Natural killer cell (primary cell): ENCODE measurements at regions not wholly inside any gene's neighbourhood (a gene's known extent, or its start where the extent isn't known, plus 50 kb on each side); places are given as distances from the start of the nearest gene placed in this dataset.
"Not testable (repeated sequence)": the region's sequence is repeated elsewhere in the genome, so short reads cannot be mapped to it uniquely, and the experiment has no call there.

ENCODE experiments used
- ATAC-seq, 3 donors: fragments of 150-1000 bp in 2 of 3; fragments of 200-7000 bp in 1 of 3; cut with Tn5 transposase; 1 replicate in 1 of 3; 2 replicates in 2 of 3; pipeline ENCODE4 v1.10.0; 2021; ENCODE audit warnings: mild to moderate bottlenecking in 2 of 3, moderate library complexity in 2 of 3
- DNase-seq, 2 donors: peaks; one replicate each; pipeline versions ENCODE4 v3.0.0 to v3.0.0-alpha.2; 2013 to 2021; ENCODE audit warnings: mixed read lengths in 1 of 2
- H3K27ac ChIP-seq: one replicate; pipeline ENCODE4 v1.5.1; 2013; ENCODE audit warnings: mild to moderate bottlenecking, low read length
- H3K27me3 ChIP-seq: one replicate; pipeline ENCODE4 v1.6.1; 2013; ENCODE audit warnings: low read length; ENCODE audit not compliant: control insufficient read depth, insufficient read depth
- H3K36me3 ChIP-seq: one replicate; pipeline ENCODE4 v1.6.1; 2013; ENCODE audit warnings: low read length; ENCODE audit not compliant: control insufficient read depth, insufficient read depth
- H3K4me1 ChIP-seq: one replicate; pipeline ENCODE4 v1.6.1; 2013; ENCODE audit warnings: low read length; ENCODE audit not compliant: control insufficient read depth, insufficient read depth
- H3K4me3 ChIP-seq: one replicate; pipeline ENCODE4 v1.5.1; 2013; ENCODE audit warnings: low read length
- H3K9me3 ChIP-seq: one replicate; pipeline ENCODE4 v1.6.1; 2013; ENCODE audit warnings: low read length; ENCODE audit not compliant: control insufficient read depth, insufficient read depth
- H3K27ac Mint-ChIP-seq, 2 donors: one replicate each; pipeline ENCODE4 v1.8.0; 2022; ENCODE audit warnings: mild to moderate bottlenecking in 2 of 2, mixed read lengths in 2 of 2, moderate library complexity in 1 of 2
- H3K27me3 Mint-ChIP-seq, 2 donors: one replicate each; pipeline ENCODE4 v1.8.0; 2022; ENCODE audit warnings: low read depth in 2 of 2, mixed read lengths in 2 of 2
- H3K36me3 Mint-ChIP-seq: one replicate; pipeline ENCODE4 v1.8.0; 2022; ENCODE audit warnings: mixed read lengths
- H3K4me1 Mint-ChIP-seq, 2 donors: one replicate each; pipeline ENCODE4 v1.8.0; 2022; ENCODE audit warnings: mixed read lengths in 2 of 2
- H3K4me3 Mint-ChIP-seq: one replicate; pipeline ENCODE4 v1.8.0; 2022; ENCODE audit warnings: mild to moderate bottlenecking, moderate library complexity, mixed read lengths
- H3K9me3 Mint-ChIP-seq, 2 donors: one replicate each; pipeline ENCODE4 v1.8.0; 2022; ENCODE audit warnings: mixed read lengths in 2 of 2
- CTCF ChIP-seq: fragments of 200-600 bp; IDR thresholded peaks from one replicate; pipeline ENCODE4 v1.8.0; 2022; ENCODE audit warnings: antibody characterized with exemption
- WGBS: methylation state at CpG from one replicate; pipeline ENCODE4 v1.1.7; 2013; ENCODE audit warnings: missing lambda C conversion rate; ENCODE audit not compliant: insufficient coverage; 5-methylcytosine and 5-hydroxymethylcytosine counted together
- intact Hi-C: fragments of 100-400 bp; cut with micrococcal nuclease; formaldehyde crosslinking; loops from one replicate; pipeline ENCODE4 v1.14.2; 2022

GRCh38 chr6:12545619-12546409 is 170.8 kb upstream of the PHACTR1 start:
- no peaks in the 10 kb centered on the region for H3K9me3 ChIP-seq
- H3K27ac Mint-ChIP-seq, result no peak overlapping the region
- TF ChIP-seq CTCF, result no peak
- no peak overlapping the region for H3K4me3 Mint-ChIP-seq
- H3K4me3 ChIP-seq, result no peak overlapping the region
- H3K4me1 ChIP-seq, result no peaks in the 10 kb centered on the region
- H3K27ac ChIP-seq, result no peak overlapping the region
- H3K9me3 Mint-ChIP-seq, result no peaks in the 10 kb centered on the region
- WGBS, result 92% methylated on average over 2 of the region's 2 CpGs
- no peaks in the 10 kb centered on the region for H3K27me3 Mint-ChIP-seq
- intact Hi-C loops, result no loop called here
- H3K36me3 ChIP-seq, result no peaks in the 10 kb centered on the region
- no peaks in the 10 kb centered on the region for H3K27me3 ChIP-seq
- DNase-seq, result no peak
- ATAC-seq, result no peak
- H3K36me3 Mint-ChIP-seq, result no peaks in the 10 kb centered on the region
- no peaks in the 10 kb centered on the region for H3K4me1 Mint-ChIP-seq

DNA sequence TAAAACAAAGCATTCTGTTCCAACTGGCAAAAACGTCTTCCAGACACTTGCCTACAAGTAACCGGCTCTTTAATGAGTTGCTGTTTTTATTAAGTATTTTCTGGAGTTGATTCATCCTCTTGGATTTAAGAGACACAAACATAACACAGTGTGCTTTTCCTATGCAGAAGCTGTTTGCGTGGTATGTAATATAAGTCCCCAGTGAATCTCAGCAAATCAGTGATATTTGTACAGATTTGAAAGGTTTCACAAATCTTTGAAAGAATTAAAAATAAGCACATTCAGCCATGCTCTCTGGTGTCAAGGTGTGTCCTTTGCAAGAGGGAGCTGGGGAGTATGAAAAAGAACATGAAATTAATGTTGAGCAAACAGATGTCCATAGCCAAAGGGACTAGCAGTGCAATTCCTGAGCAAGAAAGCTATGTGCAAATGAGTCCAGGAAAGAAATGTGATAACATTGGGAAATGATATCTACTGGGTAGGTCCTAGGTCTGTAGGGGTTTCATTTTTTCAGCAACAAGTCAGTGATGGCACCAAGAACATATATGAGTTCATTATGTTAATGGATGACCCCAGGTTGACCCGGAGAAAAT is 170.1 kb upstream of the PHACTR1 start:
- intact Hi-C loops, result no loop called here
- no peak for TF ChIP-seq CTCF
- Mint-ChIP-seq H3K36me3 (no peaks in the 10 kb centered on the region), H3K27me3 (no peaks in the 10 kb centered on the region), H3K4me1 (no peaks in the 10 kb centered on the region), H3K4me3 (no peak overlapping the region), H3K9me3 (no peaks in the 10 kb centered on the region), H3K27ac (no peak overlapping the region)
- Histone ChIP-seq H3K9me3 (no peaks in the 10 kb centered on the region), H3K4me3 (no peak overlapping the region), H3K4me1 (no peaks in the 10 kb centered on the region), H3K36me3 (no peaks in the 10 kb centered on the region), H3K27ac (no peak overlapping the region), H3K27me3 (no peaks in the 10 kb centered on the region)
- no peak for ATAC-seq
- WGBS, result 100% methylated on average over 4 of the region's 4 CpGs
- no peak for DNase-seq

DNA sequence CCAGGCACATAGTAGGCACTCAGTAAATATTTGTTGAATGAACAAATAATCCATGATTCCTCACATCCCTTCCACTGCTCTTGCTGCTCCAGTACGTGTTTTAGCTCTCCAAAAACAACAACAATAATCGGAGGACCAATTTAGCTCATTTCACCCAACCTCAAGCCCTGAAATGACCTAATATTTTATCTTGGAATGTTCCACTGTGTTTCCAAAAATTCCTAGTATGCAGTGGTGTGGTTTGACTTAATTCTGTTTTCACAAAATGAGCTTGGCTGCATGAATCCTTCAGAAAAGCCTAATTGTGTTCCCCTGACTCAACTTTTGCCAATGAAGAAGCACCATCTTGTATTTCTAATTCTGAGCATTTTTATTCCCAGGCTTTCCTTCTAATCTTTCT is 168.0 kb upstream of the PHACTR1 start:
- Histone ChIP-seq H3K9me3 (no peaks in the 10 kb centered on the region), H3K27me3 (no peaks in the 10 kb centered on the region), H3K27ac (no peak overlapping the region), H3K36me3 (no peaks in the 10 kb centered on the region), H3K4me1 (no peaks in the 10 kb centered on the region), H3K4me3 (no peak overlapping the region)
- intact Hi-C loops, result no loop called here
- Mint-ChIP-seq H3K27ac (no peak overlapping the region), H3K27me3 (no peaks in the 10 kb centered on the region), H3K36me3 (no peaks in the 10 kb centered on the region), H3K4me3 (no peak overlapping the region), H3K4me1 (no peaks in the 10 kb centered on the region), H3K9me3 (peaks cover 0 to 2% of the 10 kb centered on the region in 2 donors)
- TF ChIP-seq CTCF, result no peak
- no peak for DNase-seq
- no peak for ATAC-seq
- 83% methylated on average over 2 of the region's 2 CpGs for WGBS

- H3K27ac ChIP-seq, H3K9me3 Mint-ChIP-seq, H3K36me3 Mint-ChIP-seq, H3K4me1 ChIP-seq, H3K27ac Mint-ChIP-seq, DNase-seq, H3K27me3 Mint-ChIP-seq, ATAC-seq, intact Hi-C loops, H3K4me3 Mint-ChIP-seq, H3K36me3 ChIP-seq, H3K4me1 Mint-ChIP-seq, H3K4me3 ChIP-seq, H3K9me3 ChIP-seq, H3K27me3 ChIP-seq: not testable (repeated sequence)
- 89% methylated on average over 8 of the region's 8 CpGs for WGBS
These were observed 167.1 kb upstream of the PHACTR1 start for GRCh38 chr6:12549445-12549844.

DNA sequence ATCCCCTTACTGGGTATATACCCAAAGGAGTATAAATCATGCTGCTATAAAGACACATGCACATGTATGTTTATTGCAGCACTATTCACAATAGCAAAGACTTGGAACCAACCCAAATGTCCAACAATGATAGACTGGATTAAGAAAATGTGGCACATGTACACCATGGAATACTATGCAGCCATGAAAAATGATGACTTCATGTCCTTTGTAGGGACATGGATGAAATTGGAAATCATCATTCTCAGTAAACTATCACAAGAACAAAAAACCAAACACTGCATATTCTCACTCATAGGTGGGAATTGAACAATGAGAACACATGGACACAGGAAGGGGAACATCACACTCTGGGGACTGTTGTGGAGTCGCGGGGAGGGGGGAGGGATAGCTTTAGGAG is 161.7 kb upstream of the PHACTR1 start:
- H3K27ac ChIP-seq, H3K27ac Mint-ChIP-seq, H3K9me3 ChIP-seq, H3K4me1 ChIP-seq, H3K27me3 Mint-ChIP-seq, H3K36me3 ChIP-seq, H3K36me3 Mint-ChIP-seq, ATAC-seq, H3K4me1 Mint-ChIP-seq, H3K4me3 ChIP-seq, H3K4me3 Mint-ChIP-seq, H3K9me3 Mint-ChIP-seq, DNase-seq, intact Hi-C loops, H3K27me3 ChIP-seq: not testable (repeated sequence)
- WGBS, result 100% methylated on average over 2 of the region's 2 CpGs
